ENCODE measurements at regions not wholly inside any gene's neighbourhood (a gene's known extent, or its start where the extent isn't known, plus 50 kb on each side); places are given as distances from the start of the nearest gene placed in this dataset.
"Not testable (repeated sequence)": the region's sequence is repeated elsewhere in the genome, so short reads cannot be mapped to it uniquely, and the experiment has no call there.

DNA sequence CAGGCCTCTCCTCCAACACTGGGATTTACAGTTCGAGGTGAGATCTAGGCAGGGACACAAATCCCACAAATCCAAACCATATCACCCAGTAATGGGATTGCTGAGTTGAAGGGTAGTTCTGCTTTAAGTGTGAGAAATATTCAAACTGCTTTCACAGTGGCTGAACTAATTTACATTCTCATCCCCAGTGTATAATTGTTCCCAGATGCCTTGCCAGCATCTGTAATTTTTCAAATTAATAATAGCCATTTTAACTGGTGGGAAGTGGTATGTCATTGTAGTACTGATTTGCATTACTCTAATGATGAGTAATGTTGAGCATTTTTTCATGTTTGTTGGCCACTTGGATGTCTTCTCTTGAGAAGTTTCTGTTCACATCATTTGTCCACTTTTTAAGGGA is 592.8 kb upstream of the GRM3 start:
- H3F3A ChIP-seq (ENCODE audit: insufficient read depth, low read length, poor library complexity, severe bottlenecking) = no peaks in the 10 kb centered on the region
- no peaks in the 10 kb centered on the region for H4K20me1 ChIP-seq (ENCODE audit: insufficient read depth)
- TF ChIP-seq EZH2 (IDR thresholded peaks at IDR 0.05; ENCODE audit: borderline replicate concordance, insufficient read depth, low read length, poor library complexity, severe bottlenecking) (no peak), POLR2AphosphoS5 (IDR thresholded peaks at IDR 0.05) (no peak), RAD21 (conservative IDR thresholded peaks at IDR 0.05) (no peak), TAF1 (IDR thresholded peaks at IDR 0.05; ENCODE audit: low read depth) (no peak), MXI1 (conservative IDR thresholded peaks at IDR 0.05; ENCODE audit: poor library complexity, severe bottlenecking) (no peak)
- TF ChIP-seq, protein P1, sequence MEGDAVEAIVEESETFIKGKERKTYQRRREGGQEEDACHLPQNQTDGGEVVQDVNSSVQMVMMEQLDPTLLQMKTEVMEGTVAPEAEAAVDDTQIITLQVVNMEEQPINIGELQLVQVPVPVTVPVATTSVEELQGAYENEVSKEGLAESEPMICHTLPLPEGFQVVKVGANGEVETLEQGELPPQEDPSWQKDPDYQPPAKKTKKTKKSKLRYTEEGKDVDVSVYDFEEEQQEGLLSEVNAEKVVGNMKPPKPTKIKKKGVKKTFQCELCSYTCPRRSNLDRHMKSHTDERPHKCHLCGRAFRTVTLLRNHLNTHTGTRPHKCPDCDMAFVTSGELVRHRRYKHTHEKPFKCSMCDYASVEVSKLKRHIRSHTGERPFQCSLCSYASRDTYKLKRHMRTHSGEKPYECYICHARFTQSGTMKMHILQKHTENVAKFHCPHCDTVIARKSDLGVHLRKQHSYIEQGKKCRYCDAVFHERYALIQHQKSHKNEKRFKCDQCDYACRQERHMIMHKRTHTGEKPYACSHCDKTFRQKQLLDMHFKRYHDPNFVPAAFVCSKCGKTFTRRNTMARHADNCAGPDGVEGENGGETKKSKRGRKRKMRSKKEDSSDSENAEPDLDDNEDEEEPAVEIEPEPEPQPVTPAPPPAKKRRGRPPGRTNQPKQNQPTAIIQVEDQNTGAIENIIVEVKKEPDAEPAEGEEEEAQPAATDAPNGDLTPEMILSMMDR (IDR thresholded peaks at IDR 0.05; ENCODE audit: poor library complexity, severe bottlenecking) = no peak
- TF ChIP-seq, protein P2, sequence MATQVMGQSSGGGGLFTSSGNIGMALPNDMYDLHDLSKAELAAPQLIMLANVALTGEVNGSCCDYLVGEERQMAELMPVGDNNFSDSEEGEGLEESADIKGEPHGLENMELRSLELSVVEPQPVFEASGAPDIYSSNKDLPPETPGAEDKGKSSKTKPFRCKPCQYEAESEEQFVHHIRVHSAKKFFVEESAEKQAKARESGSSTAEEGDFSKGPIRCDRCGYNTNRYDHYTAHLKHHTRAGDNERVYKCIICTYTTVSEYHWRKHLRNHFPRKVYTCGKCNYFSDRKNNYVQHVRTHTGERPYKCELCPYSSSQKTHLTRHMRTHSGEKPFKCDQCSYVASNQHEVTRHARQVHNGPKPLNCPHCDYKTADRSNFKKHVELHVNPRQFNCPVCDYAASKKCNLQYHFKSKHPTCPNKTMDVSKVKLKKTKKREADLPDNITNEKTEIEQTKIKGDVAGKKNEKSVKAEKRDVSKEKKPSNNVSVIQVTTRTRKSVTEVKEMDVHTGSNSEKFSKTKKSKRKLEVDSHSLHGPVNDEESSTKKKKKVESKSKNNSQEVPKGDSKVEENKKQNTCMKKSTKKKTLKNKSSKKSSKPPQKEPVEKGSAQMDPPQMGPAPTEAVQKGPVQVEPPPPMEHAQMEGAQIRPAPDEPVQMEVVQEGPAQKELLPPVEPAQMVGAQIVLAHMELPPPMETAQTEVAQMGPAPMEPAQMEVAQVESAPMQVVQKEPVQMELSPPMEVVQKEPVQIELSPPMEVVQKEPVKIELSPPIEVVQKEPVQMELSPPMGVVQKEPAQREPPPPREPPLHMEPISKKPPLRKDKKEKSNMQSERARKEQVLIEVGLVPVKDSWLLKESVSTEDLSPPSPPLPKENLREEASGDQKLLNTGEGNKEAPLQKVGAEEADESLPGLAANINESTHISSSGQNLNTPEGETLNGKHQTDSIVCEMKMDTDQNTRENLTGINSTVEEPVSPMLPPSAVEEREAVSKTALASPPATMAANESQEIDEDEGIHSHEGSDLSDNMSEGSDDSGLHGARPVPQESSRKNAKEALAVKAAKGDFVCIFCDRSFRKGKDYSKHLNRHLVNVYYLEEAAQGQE (IDR thresholded peaks at IDR 0.05; ENCODE audit: borderline replicate concordance) = no peak
- no peak overlapping the region for H3K4me2 ChIP-seq (ENCODE audit: low read length)
- H3K4me3 ChIP-seq (ENCODE audit: low read length) = no peak overlapping the region
- H3K27ac ChIP-seq (ENCODE audit: low read length) = no peak overlapping the region
- H3K9ac ChIP-seq (ENCODE audit: low read length) = no peak overlapping the region
- H3K9me3 ChIP-seq (ENCODE audit: low read length) = no peaks in the 10 kb centered on the region
- no peaks in the 10 kb centered on the region for H3K79me2 ChIP-seq (replicated peaks; ENCODE audit: insufficient read depth, low read length)
- H3K36me3 ChIP-seq (ENCODE audit: insufficient read depth, low read length) = no peaks in the 10 kb centered on the region
- H2AFZ ChIP-seq (ENCODE audit: low read depth, low read length) = no peak overlapping the region
- no peaks in the 10 kb centered on the region for H3K9me2 ChIP-seq (ENCODE audit: insufficient read depth, low read length)
- no peaks in the 10 kb centered on the region for H3K27me3 ChIP-seq (ENCODE audit: insufficient read depth, low read depth, low read length)

DNA sequence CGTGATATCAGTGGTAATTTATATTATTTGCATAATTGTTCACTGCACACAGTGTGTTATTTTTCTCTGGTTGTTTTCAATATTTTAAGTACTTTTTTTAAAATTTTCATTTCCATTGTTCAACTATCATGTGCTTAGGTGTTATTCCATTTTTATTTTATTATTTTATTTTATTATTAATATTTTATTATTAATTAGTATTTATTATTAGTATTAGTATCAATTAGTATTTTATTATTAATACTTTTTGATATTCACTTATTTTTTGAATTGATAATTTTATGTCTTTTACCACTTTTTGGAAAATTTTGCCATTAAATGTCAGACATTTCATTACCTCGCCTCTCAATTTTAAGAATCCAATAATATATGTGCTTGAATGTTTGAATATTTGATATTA is 593.8 kb upstream of the GRM3 start:
- no peak overlapping the region for H3K4me3 ChIP-seq (ENCODE audit: low read length)
- H4K20me1 ChIP-seq (ENCODE audit: insufficient read depth) = no peaks in the 10 kb centered on the region
- H3K9me2 ChIP-seq (ENCODE audit: insufficient read depth, low read length) = no peaks in the 10 kb centered on the region
- no peak for TF ChIP-seq SMC3 (conservative IDR thresholded peaks at IDR 0.05; ENCODE audit: poor library complexity)
- TF ChIP-seq EZH2 (IDR thresholded peaks at IDR 0.05; ENCODE audit: borderline replicate concordance, insufficient read depth, low read length, poor library complexity, severe bottlenecking) = no peak
- no peak for TF ChIP-seq POLR2AphosphoS5 (IDR thresholded peaks at IDR 0.05)
- TF ChIP-seq, protein P1 (IDR thresholded peaks at IDR 0.05; ENCODE audit: poor library complexity, severe bottlenecking) = no peak
- no peak for TF ChIP-seq MXI1 (conservative IDR thresholded peaks at IDR 0.05; ENCODE audit: poor library complexity, severe bottlenecking)
- TF ChIP-seq TAF1 (IDR thresholded peaks at IDR 0.05; ENCODE audit: low read depth) = no peak
- no peak overlapping the region for H3K27ac ChIP-seq (ENCODE audit: low read length)
- no peak overlapping the region for H2AFZ ChIP-seq (ENCODE audit: low read depth, low read length)
- H3K79me2 ChIP-seq (replicated peaks; ENCODE audit: insufficient read depth, low read length) = no peaks in the 10 kb centered on the region
- H3K4me2 ChIP-seq (ENCODE audit: low read length) = no peak overlapping the region
- no peaks in the 10 kb centered on the region for H3F3A ChIP-seq (ENCODE audit: insufficient read depth, low read length, poor library complexity, severe bottlenecking)
- no peak overlapping the region for H3K9ac ChIP-seq (ENCODE audit: low read length)
- no peaks in the 10 kb centered on the region for H3K36me3 ChIP-seq (ENCODE audit: insufficient read depth, low read length)
- no peaks in the 10 kb centered on the region for H3K27me3 ChIP-seq (ENCODE audit: insufficient read depth, low read depth, low read length)
- no peaks in the 10 kb centered on the region for H3K9me3 ChIP-seq (ENCODE audit: low read length)

DNA sequence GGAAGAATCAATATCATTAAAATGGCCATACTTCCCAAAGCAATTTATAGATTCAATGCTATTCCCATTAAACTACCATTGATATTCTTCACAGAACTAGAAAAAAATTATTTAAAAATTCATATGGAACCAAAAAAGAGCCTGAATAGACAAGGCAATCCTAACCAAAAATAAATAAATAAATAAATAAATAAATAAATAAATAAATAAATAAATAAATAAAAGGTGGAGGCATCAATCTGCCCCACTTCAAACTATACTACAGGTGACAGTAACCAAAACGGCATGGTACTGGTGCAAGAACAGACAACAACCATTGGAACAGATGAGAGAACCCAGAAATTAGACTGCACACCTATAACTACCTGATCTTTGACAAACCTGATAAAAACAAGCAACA is 598.5 kb upstream of the GRM3 start:
- not testable (repeated sequence) for H3K9me2 ChIP-seq (ENCODE audit: insufficient read depth, low read length); H3K79me2 ChIP-seq (replicated peaks; ENCODE audit: insufficient read depth, low read length); H3K9ac ChIP-seq (ENCODE audit: low read length); H4K20me1 ChIP-seq (ENCODE audit: insufficient read depth); H3K27me3 ChIP-seq (ENCODE audit: insufficient read depth, low read depth, low read length); H3F3A ChIP-seq (ENCODE audit: insufficient read depth, low read length, poor library complexity, severe bottlenecking); H3K27ac ChIP-seq (ENCODE audit: low read length); H3K9me3 ChIP-seq (ENCODE audit: low read length); H3K4me3 ChIP-seq (ENCODE audit: low read length); H2AFZ ChIP-seq (ENCODE audit: low read depth, low read length); H3K36me3 ChIP-seq (ENCODE audit: insufficient read depth, low read length); H3K4me2 ChIP-seq (ENCODE audit: low read length)
